MM.1S (cell line): ENCODE measurements at regions not wholly inside any gene's neighbourhood (a gene's known extent, or its start where the extent isn't known, plus 50 kb on each side); places are given as distances from the start of the nearest gene placed in this dataset.

Experiments used
- DNase-seq: peaks from one replicate; pipeline ENCODE4 v3.0.0-alpha.2; 2015
- H2AFZ ChIP-seq: fragments of 300-600 bp; sonication (generic); 2 replicates; pipeline ENCODE4 v1.6.0; 2016; ENCODE audit warnings: antibody characterized with exemption, low read length
- H3F3A ChIP-seq: fragments of 300-600 bp; sonication (generic); 2 replicates; pipeline ENCODE4 v1.6.1; 2016; ENCODE audit warnings: mild to moderate bottlenecking, antibody characterized with exemption, low read length, moderate library complexity, mixed read lengths; ENCODE audit not compliant: insufficient read depth
- H3K27ac ChIP-seq: fragments of 300-600 bp; sonication (generic); 2 replicates; pipeline ENCODE4 v1.5.1; 2016; ENCODE audit warnings: mild to moderate bottlenecking, low read length
- H3K27me3 ChIP-seq: fragments of 300-600 bp; sonication (generic); replicated peaks from 2 replicates; pipeline ENCODE4 v1.6.0; 2016; ENCODE audit warnings: low read length; ENCODE audit not compliant: insufficient read depth
- H3K36me3 ChIP-seq: fragments of 300-600 bp; sonication (generic); replicated peaks from 2 replicates; pipeline ENCODE4 v1.6.1; 2016; ENCODE audit warnings: mild to moderate bottlenecking, low read length, mixed read lengths; ENCODE audit not compliant: insufficient read depth
- H3K4me1 ChIP-seq: fragments of 300-600 bp; sonication (generic); 2 replicates; pipeline ENCODE4 v1.6.1; 2016; ENCODE audit warnings: low read length, mixed read lengths
- H3K4me2 ChIP-seq: fragments of 300-600 bp; sonication (generic); 2 replicates; pipeline ENCODE4 v1.6.0; 2016; ENCODE audit warnings: low read depth, low read length
- H3K4me3 ChIP-seq: fragments of 300-600 bp; sonication (generic); 2 replicates; pipeline ENCODE4 v1.5.1; 2016; ENCODE audit warnings: low read length, mixed read lengths
- H3K79me2 ChIP-seq: fragments of 300-600 bp; sonication (generic); 2 replicates; pipeline ENCODE4 v1.6.1; 2016; ENCODE audit warnings: mixed run types, low read length, mixed read lengths
- H3K9ac ChIP-seq: fragments of 300-600 bp; sonication (generic); 2 replicates; pipeline ENCODE4 v1.6.1; 2016; ENCODE audit warnings: low read length, mixed read lengths
- H3K9me2 ChIP-seq: fragments of 300-600 bp; sonication (generic); replicated peaks from 2 replicates; pipeline ENCODE4 v1.6.1; 2016; ENCODE audit warnings: mild to moderate bottlenecking, low read length, mixed read lengths; ENCODE audit not compliant: insufficient read depth
- H3K9me3 ChIP-seq: fragments of 300-600 bp; sonication (generic); replicated peaks from 2 replicates; pipeline ENCODE4 v1.6.1; 2016; ENCODE audit warnings: mild to moderate bottlenecking, low read length, mixed read lengths; ENCODE audit not compliant: insufficient read depth
- H4K20me1 ChIP-seq: fragments of 300-600 bp; sonication (generic); 2 replicates; pipeline ENCODE4 v1.6.1; 2016; ENCODE audit warnings: mild to moderate bottlenecking, low read length, moderate library complexity, mixed read lengths; ENCODE audit not compliant: insufficient read depth
- EZH2 ChIP-seq: fragments of 300-600 bp; sonication (generic); optimal IDR thresholded peaks from 2 replicates; pipeline ENCODE3; 2017; ENCODE audit warnings: low read depth, mild to moderate bottlenecking, antibody characterized with exemption, low read length, mixed read lengths
- EZH2phosphoT487 ChIP-seq: fragments of 300-600 bp; sonication (generic); IDR thresholded peaks from 2 replicates; pipeline ENCODE4 v1.6.1; 2018; ENCODE audit warnings: antibody characterized with exemption, low read length
- TF ChIP-seq, protein P1 (sequence below): fragments of 300-600 bp; sonication (generic); IDR thresholded peaks from 2 replicates; pipeline ENCODE4 v1.5.1; 2016; ENCODE audit warnings: antibody characterized with exemption, low read length, mixed read lengths

DNA sequence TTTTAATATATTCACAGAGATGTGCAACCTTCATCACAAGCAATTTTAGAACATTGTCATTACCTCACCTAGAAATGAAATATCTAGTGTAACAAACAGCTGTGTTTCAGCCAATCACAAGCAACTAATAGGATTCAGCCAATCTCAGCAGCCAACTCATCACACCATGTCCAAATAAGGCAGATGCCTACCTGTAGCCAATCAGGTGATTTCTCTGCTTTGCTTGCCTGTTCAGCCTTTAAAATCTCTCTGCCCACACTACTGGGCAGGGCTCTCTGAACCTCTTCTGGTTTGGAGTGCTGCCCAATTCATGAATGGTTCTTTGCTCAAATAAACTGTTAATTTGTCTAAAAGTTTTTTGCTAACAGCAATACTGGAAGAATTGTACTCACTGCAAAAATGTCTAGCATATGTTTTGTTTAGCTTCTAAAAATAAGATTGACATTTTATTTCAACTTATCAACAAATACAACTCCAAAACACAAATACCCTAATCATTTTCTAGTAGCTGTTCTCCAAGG lies 52.4 kb upstream of the IGFBP7 start:
- Histone ChIP-seq H4K20me1 (no peaks in the 10 kb centered on the region), H3K9me2 (no peaks in the 10 kb centered on the region), H3K9me3 (no peaks in the 10 kb centered on the region), H3K79me2 (no peaks in the 10 kb centered on the region), H3K27me3 (no peaks in the 10 kb centered on the region), H3K4me1 (peaks cover 8% of the 10 kb centered on the region; the same call in 1 of the 2 replicates), H2AFZ (no peak overlapping the region), H3K9ac (no peak overlapping the region), H3K27ac (no peak overlapping the region), H3K4me2 (no peak overlapping the region), H3K36me3 (no peaks in the 10 kb centered on the region), H3F3A (no peaks in the 10 kb centered on the region), H3K4me3 (no peak overlapping the region)
- TF ChIP-seq, protein P1, sequence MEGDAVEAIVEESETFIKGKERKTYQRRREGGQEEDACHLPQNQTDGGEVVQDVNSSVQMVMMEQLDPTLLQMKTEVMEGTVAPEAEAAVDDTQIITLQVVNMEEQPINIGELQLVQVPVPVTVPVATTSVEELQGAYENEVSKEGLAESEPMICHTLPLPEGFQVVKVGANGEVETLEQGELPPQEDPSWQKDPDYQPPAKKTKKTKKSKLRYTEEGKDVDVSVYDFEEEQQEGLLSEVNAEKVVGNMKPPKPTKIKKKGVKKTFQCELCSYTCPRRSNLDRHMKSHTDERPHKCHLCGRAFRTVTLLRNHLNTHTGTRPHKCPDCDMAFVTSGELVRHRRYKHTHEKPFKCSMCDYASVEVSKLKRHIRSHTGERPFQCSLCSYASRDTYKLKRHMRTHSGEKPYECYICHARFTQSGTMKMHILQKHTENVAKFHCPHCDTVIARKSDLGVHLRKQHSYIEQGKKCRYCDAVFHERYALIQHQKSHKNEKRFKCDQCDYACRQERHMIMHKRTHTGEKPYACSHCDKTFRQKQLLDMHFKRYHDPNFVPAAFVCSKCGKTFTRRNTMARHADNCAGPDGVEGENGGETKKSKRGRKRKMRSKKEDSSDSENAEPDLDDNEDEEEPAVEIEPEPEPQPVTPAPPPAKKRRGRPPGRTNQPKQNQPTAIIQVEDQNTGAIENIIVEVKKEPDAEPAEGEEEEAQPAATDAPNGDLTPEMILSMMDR = no peak
- TF ChIP-seq EZH2phosphoT487 (no peak), EZH2 (no peak)
- no peak for DNase-seq
